Breast epithelium (tissue), 4 donors: ENCODE measurements at regions not wholly inside any gene's neighbourhood (a gene's known extent, or its start where the extent isn't known, plus 50 kb on each side); places are given as distances from the start of the nearest gene placed in this dataset.
A peak's percentile ranks its signal among the peaks of the same experiment; 100 is the strongest.

Experiments used
- DNase-seq, 2 donors: peaks; one replicate each; pipeline ENCODE4 v3.0.0-alpha.2; 2019; ENCODE audit warnings: low spot score in 2 of 2
- H3K27ac ChIP-seq, 2 donors: fragments of 200-600 bp; sonication (generic) in 1 of 2; one replicate each; pipeline ENCODE4 v1.5.1; 2016 to 2019; ENCODE audit warnings: mild to moderate bottlenecking in 1 of 2
- H3K27me3 ChIP-seq, 2 donors: fragments of 200-600 bp; sonication (generic) in 1 of 2; one replicate each; pipeline versions ENCODE4 v1.5.1 to v1.6.0; 2017 to 2019; ENCODE audit warnings: control low read depth in 1 of 2, mild to moderate bottlenecking in 1 of 2
- H3K36me3 ChIP-seq: fragments of 200-600 bp; one replicate; pipeline ENCODE4 v1.5.1; 2019
- H3K4me1 ChIP-seq, 2 donors: fragments of 200-600 bp; sonication (generic); one replicate each; pipeline ENCODE4 v1.5.1; 2016 to 2019; ENCODE audit warnings: control low read depth in 1 of 2
- H3K4me3 ChIP-seq, 3 donors: fragments of 200-600 bp; sonication (generic); 1 replicate in 2 of 3; 2 replicates in 1 of 3; pipeline ENCODE4 v1.5.1; 2016 to 2019; ENCODE audit warnings: mild to moderate bottlenecking in 3 of 3, moderate library complexity in 2 of 3
- H3K9me3 ChIP-seq, 2 donors: fragments of 200-600 bp; sonication (generic) in 1 of 2; one replicate each; pipeline ENCODE4 v1.5.1; 2016 to 2019; ENCODE audit warnings: control low read depth in 1 of 2
- POLR2A ChIP-seq: fragments of 450-650 bp; IDR thresholded peaks from one replicate; pipeline ENCODE4 v1.6.1; 2016; ENCODE audit warnings: antibody characterized with exemption, mild to moderate bottlenecking, moderate library complexity
- POLR2AphosphoS5 ChIP-seq, 3 donors: sonication (generic); formaldehyde crosslinking; IDR thresholded peaks; one replicate each; pipeline ENCODE4 v1.6.1; 2017; ENCODE audit warnings: antibody characterized with exemption in 3 of 3
- intact Hi-C: fragments of 100-400 bp; cut with DNase I; formaldehyde crosslinking; loops from one replicate; pipeline ENCODE4 v1.15.1; 2023; ENCODE audit warnings: low total_unique reads
- TF ChIP-seq, protein P1 (sequence below), 3 donors: fragments of 450-650 bp; IDR thresholded peaks; one replicate each; pipeline ENCODE4 v1.5.1; 2016 to 2017; ENCODE audit warnings: antibody characterized with exemption in 3 of 3, mild to moderate bottlenecking in 3 of 3, moderate library complexity in 3 of 3

- Histone ChIP-seq H3K4me3 (no peak overlapping the region), H3K36me3 (no peaks in the 10 kb centered on the region), H3K27ac (no peak overlapping the region), H3K9me3 (peaks cover 0 to 1% of the 10 kb centered on the region in 2 donors), H3K27me3 (no peaks in the 10 kb centered on the region), H3K4me1 (no peaks in the 10 kb centered on the region)
- no peak for DNase-seq
- intact Hi-C loops: no loop called here
- no peak for TF ChIP-seq POLR2AphosphoS5 (IDR thresholded peaks at IDR 0.05)
Observed at GRCh38 chr1:222163895-222164294, 384.0 kb downstream of the HHIPL2 start.

DNA sequence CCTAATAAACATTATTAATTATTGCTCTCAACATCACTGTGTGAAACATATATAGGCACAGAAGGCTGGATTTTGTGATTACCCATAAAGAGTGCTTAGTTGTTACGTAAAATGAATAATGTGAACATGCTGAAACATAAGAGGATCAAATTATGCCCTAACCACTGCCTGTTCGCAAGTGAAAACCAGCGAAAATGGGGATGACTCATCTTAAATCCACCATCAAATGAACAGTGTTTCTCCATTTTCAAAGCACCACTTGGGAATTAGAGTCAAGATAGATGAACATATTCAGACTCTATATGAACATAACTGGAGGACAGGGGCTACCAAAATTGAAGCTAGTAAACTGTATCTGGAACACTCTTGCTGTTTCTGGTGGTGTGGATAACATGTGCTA lies 386.2 kb downstream of the HHIPL2 start:
- intact Hi-C loops: no loop called here
- Histone ChIP-seq H3K4me1 (no peaks in the 10 kb centered on the region), H3K4me3 (no peak overlapping the region), H3K9me3 (peaks cover 0 to 7% of the 10 kb centered on the region in 2 donors), H3K27me3 (no peaks in the 10 kb centered on the region), H3K36me3 (no peaks in the 10 kb centered on the region), H3K27ac (no peak overlapping the region)
- no peak for DNase-seq
- TF ChIP-seq, protein P1, sequence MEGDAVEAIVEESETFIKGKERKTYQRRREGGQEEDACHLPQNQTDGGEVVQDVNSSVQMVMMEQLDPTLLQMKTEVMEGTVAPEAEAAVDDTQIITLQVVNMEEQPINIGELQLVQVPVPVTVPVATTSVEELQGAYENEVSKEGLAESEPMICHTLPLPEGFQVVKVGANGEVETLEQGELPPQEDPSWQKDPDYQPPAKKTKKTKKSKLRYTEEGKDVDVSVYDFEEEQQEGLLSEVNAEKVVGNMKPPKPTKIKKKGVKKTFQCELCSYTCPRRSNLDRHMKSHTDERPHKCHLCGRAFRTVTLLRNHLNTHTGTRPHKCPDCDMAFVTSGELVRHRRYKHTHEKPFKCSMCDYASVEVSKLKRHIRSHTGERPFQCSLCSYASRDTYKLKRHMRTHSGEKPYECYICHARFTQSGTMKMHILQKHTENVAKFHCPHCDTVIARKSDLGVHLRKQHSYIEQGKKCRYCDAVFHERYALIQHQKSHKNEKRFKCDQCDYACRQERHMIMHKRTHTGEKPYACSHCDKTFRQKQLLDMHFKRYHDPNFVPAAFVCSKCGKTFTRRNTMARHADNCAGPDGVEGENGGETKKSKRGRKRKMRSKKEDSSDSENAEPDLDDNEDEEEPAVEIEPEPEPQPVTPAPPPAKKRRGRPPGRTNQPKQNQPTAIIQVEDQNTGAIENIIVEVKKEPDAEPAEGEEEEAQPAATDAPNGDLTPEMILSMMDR (IDR thresholded peaks at IDR 0.05): no peak
- TF ChIP-seq POLR2AphosphoS5 (IDR thresholded peaks at IDR 0.05) (no peak), POLR2A (no peak)

DNA sequence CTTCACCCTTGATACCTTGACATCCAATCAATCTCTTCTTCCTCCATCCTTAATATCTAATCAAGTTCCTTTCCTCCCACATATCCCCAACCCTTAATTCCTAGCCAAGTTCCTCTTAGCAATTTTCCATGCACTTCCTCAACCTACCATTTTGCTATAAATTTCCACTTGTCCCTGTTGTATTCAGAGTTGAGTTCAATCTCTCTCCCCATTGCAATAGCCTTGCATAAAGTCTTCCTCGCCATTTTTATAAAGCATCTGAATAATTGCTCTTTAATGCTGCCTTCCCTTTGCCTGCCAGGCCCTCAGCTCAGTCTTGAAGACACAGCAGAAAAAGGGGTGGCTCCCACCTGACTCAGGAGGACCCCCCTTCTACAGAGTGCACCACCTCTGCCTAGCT lies 390.3 kb downstream of the HHIPL2 start:
- TF ChIP-seq, protein P1 (IDR thresholded peaks at IDR 0.05): no peak
- no peak for TF ChIP-seq POLR2A
- no peak for TF ChIP-seq POLR2AphosphoS5 (IDR thresholded peaks at IDR 0.05)
- no peak overlapping the region for H3K4me3 ChIP-seq
- H3K36me3 ChIP-seq: no peaks in the 10 kb centered on the region

DNA sequence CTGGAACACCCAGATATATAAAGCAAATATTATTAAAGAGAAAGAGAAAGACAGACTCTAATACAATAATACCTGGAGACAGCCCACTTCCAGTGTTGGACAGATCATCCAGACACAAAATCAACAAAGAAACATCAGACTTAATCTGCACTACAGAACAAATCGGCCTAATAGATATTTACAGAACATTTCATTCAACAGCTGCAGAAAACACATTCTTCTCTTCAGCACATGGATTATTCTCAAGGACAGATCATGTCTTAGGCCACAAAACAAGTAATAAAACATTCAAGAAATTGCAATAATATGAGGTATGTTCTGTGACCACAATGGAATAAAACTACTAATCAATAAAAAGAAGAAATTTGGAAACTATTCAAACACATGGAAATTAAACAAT lies 398.3 kb upstream of the DUSP10 start:
- no peak for DNase-seq
- no peak for TF ChIP-seq POLR2A
- TF ChIP-seq POLR2AphosphoS5 (IDR thresholded peaks at IDR 0.05): no peak
- TF ChIP-seq, protein P1 (IDR thresholded peaks at IDR 0.05): no peak
- Histone ChIP-seq H3K4me3 (no peak overlapping the region), H3K36me3 (no peaks in the 10 kb centered on the region), H3K4me1 (no peaks in the 10 kb centered on the region), H3K27ac (no peak overlapping the region), H3K27me3 (no peaks in the 10 kb centered on the region), H3K9me3 (peaks cover 0 to 5% of the 10 kb centered on the region in 2 donors)
- intact Hi-C loops: no loop called here

More for the DNA sequence above, 390.3 kb downstream of the HHIPL2 start:
- Histone ChIP-seq H3K27ac (peak overlapping the region; percentile 69 to 78), H3K27me3 (no peaks in the 10 kb centered on the region), H3K9me3 (peaks cover 0 to 7% of the 10 kb centered on the region in 2 donors), H3K4me1 (no peaks in the 10 kb centered on the region)
- no peak for DNase-seq
- intact Hi-C loops: no loop called here

DNA sequence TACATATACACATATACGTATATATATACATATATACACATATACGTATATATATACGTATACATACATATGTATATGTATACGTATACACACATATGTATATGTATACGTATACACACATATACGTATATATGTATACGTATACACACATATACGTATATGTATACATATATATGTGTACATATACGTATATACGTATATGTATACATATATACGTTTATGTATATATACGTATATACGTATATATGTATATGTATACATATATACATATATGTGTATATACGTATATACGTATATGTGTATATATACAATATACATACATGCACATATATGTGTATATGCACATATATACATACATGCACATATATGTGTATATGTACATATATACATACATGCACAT lies 396.2 kb upstream of the DUSP10 start:
- intact Hi-C loops: no loop called here
- no peak overlapping the region for H3K27ac ChIP-seq
- TF ChIP-seq POLR2A (no peak), POLR2AphosphoS5 (IDR thresholded peaks at IDR 0.05) (no peak)
- TF ChIP-seq, protein P1 (IDR thresholded peaks at IDR 0.05): no peak

DNA sequence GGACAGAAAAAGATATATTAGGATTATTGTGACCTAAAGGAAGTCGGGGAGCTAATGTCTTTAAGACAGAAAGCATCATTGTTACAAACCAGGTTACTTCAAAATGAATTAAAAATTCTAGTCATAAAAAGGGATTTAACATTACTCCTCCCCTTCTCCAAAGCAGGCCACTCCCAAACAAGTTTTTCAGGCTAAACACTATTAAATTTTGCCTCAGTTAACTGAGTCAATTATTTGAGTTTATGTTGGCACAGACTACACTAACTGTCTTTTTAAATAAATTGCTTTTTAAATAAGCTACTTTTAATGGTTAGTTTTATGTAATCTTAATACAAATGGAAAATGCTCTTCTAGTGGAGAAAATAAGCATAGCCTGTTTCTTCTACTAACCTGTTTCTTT lies 395.0 kb upstream of the DUSP10 start:
- Histone ChIP-seq H3K4me1 (no peaks in the 10 kb centered on the region), H3K9me3 (peaks cover 0 to 8% of the 10 kb centered on the region in 2 donors), H3K4me3 (no peak overlapping the region), H3K27ac (no peak overlapping the region), H3K36me3 (no peaks in the 10 kb centered on the region), H3K27me3 (no peaks in the 10 kb centered on the region)
- DNase-seq: no peak
- intact Hi-C loops: no loop called here
- TF ChIP-seq POLR2A (no peak), POLR2AphosphoS5 (IDR thresholded peaks at IDR 0.05) (no peak)
- TF ChIP-seq, protein P1 (IDR thresholded peaks at IDR 0.05): no peak

More for the DNA sequence above, 396.2 kb upstream of the DUSP10 start:
- no peaks in the 10 kb centered on the region for H3K4me1 ChIP-seq
- no peak for DNase-seq
- peaks cover 0 to 12% of the 10 kb centered on the region in 2 donors for H3K9me3 ChIP-seq
- no peak overlapping the region for H3K4me3 ChIP-seq
- no peaks in the 10 kb centered on the region for H3K36me3 ChIP-seq
- H3K27me3 ChIP-seq: no peaks in the 10 kb centered on the region
